HG03342 (cell line): ENCODE measurements at regions not wholly inside any gene's neighbourhood (a gene's known extent, or its start where the extent isn't known, plus 50 kb on each side); places are given as distances from the start of the nearest gene placed in this dataset.
"Not testable (repeated sequence)": the region's sequence is repeated elsewhere in the genome, so short reads cannot be mapped to it uniquely, and the experiment has no call there.

Experiments
- ATAC-seq: cut with Tn5 transposase; IDR thresholded peaks from one replicate; pipeline ENCODE4 v1.9.1; 2021; ENCODE audit warnings: mild to moderate bottlenecking, moderate library complexity; ENCODE audit not compliant: unreplicated experiment

- ATAC-seq = not testable (repeated sequence)
These were observed 403.3 kb downstream of the MBD2 start for GRCh38 chr18:53821141-53821540.

- ATAC-seq = no peak
These were observed 404.8 kb downstream of the MBD2 start for GRCh38 chr18:53819671-53820070.

- ATAC-seq = no peak
These were observed 405.3 kb downstream of the MBD2 start for GRCh38 chr18:53819174-53819573.

- ATAC-seq = no peak
These were observed 406.2 kb downstream of the MBD2 start for GRCh38 chr18:53817976-53818950.

GRCh38 chr18:53800171-53800570 lies 424.3 kb downstream of the MBD2 start:
- ATAC-seq = no peak

GRCh38 chr18:53799134-53799533 lies 425.3 kb downstream of the MBD2 start:
- ATAC-seq = no peak

- no peak for ATAC-seq
These were observed 426.0 kb downstream of the MBD2 start for GRCh38 chr18:53798516-53798915.

GRCh38 chr18:53797998-53798495 lies 426.4 kb downstream of the MBD2 start:
- no peak for ATAC-seq

GRCh38 chr18:53796040-53796729 lies 428.3 kb downstream of the MBD2 start:
- peak; percentile 89 for ATAC-seq

GRCh38 chr18:53795610-53796009 lies 428.9 kb downstream of the MBD2 start:
- ATAC-seq = no peak

- no peak for ATAC-seq
These were observed 429.4 kb downstream of the MBD2 start for GRCh38 chr18:53795061-53795460.

- ATAC-seq = no peak
These were observed 431.7 kb downstream of the MBD2 start for GRCh38 chr18:53792762-53793161.

- no peak for ATAC-seq
These were observed 433.7 kb downstream of the MBD2 start for GRCh38 chr18:53790786-53791185.

- no peak for ATAC-seq
These were observed 434.9 kb downstream of the MBD2 start for GRCh38 chr18:53789376-53790247.

- no peak for ATAC-seq
These were observed 438.7 kb downstream of the MBD2 start for GRCh38 chr18:53785811-53786210.

GRCh38 chr18:53784253-53784652 lies 440.2 kb downstream of the MBD2 start:
- ATAC-seq = no peak

GRCh38 chr18:53780666-53781065 lies 443.8 kb downstream of the MBD2 start:
- ATAC-seq = no peak

- ATAC-seq = no peak
These were observed 452.2 kb downstream of the MBD2 start for GRCh38 chr18:53772293-53772692.

GRCh38 chr18:53771664-53772063 lies 452.8 kb downstream of the MBD2 start:
- no peak for ATAC-seq

GRCh38 chr18:53765211-53765610 lies 459.3 kb downstream of the MBD2 start:
- ATAC-seq = no peak

GRCh38 chr18:53764086-53764485 lies 460.4 kb downstream of the MBD2 start:
- ATAC-seq = no peak
